ENCODE measurements at regions not wholly inside any gene's neighbourhood (a gene's known extent, or its start where the extent isn't known, plus 50 kb on each side); places are given as distances from the start of the nearest gene placed in this dataset.

- Histone ChIP-seq H3K27me3 (no peaks in the 10 kb centered on the region), H3K4me1 (no peaks in the 10 kb centered on the region), H3K27ac (no peak overlapping the region), H3K36me3 (no peaks in the 10 kb centered on the region), H3K9me3 (peaks cover 0 to 17% (median 5%) of the 10 kb centered on the region in 11 donors), H3K4me3 (no peak overlapping the region)
- no peak for DNase-seq
- TF ChIP-seq, protein P1, sequence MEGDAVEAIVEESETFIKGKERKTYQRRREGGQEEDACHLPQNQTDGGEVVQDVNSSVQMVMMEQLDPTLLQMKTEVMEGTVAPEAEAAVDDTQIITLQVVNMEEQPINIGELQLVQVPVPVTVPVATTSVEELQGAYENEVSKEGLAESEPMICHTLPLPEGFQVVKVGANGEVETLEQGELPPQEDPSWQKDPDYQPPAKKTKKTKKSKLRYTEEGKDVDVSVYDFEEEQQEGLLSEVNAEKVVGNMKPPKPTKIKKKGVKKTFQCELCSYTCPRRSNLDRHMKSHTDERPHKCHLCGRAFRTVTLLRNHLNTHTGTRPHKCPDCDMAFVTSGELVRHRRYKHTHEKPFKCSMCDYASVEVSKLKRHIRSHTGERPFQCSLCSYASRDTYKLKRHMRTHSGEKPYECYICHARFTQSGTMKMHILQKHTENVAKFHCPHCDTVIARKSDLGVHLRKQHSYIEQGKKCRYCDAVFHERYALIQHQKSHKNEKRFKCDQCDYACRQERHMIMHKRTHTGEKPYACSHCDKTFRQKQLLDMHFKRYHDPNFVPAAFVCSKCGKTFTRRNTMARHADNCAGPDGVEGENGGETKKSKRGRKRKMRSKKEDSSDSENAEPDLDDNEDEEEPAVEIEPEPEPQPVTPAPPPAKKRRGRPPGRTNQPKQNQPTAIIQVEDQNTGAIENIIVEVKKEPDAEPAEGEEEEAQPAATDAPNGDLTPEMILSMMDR (IDR thresholded peaks at IDR 0.05) = no peak
- no peak for ATAC-seq
- intact Hi-C loops (cut with DNase I) = no loop called here
Measured at GRCh38 chr9:16959391-16959790, 88.9 kb upstream of the BNC2 start.

DNA sequence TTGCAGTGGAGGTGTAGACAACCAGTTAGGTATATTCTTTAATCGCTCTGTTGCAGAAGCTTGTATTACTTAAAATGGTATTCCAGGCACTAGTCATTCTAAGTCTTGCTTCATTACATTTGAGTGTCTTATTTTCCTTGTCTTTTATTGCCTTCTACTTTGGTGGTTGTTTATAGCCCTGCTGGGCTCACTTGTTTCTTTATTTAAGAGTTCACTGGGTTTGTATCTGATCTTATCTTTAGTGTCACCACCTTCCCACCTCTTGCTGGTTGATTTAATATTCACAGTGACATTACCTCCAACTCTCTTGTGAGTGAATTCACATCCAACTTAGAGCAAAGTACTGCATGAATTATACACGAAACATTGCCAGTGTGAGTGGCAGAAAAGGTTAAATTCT is 83.6 kb upstream of the BNC2 start:
- no peak overlapping the region for H3K4me3 ChIP-seq
- H3K4me1 ChIP-seq = no peaks in the 10 kb centered on the region
- 84 to 88% methylated on average over 2 of the region's 2 CpGs for WGBS, 2 donors
- H3K9me3 ChIP-seq = no peaks in the 10 kb centered on the region
- H3K36me3 ChIP-seq = no peaks in the 10 kb centered on the region
- H3K27ac ChIP-seq = no peak overlapping the region
- no peaks in the 10 kb centered on the region for H3K27me3 ChIP-seq
- DNase-seq (no peak), ATAC-seq (no peak)
- TF ChIP-seq, protein P1 (IDR thresholded peaks at IDR 0.05) = no peak
- intact Hi-C loops (cut with DNase I) = no loop called here

- ATAC-seq (no peak), DNase-seq (no peak)
- no peak overlapping the region for H3K4me3 ChIP-seq
- no peaks in the 10 kb centered on the region for H3K27me3 ChIP-seq
- intact Hi-C loops (cut with DNase I) = no loop called here
- TF ChIP-seq, protein P1 (IDR thresholded peaks at IDR 0.05) = no peak
- H3K36me3 ChIP-seq = no peaks in the 10 kb centered on the region
- H3K9me3 ChIP-seq = no peaks in the 10 kb centered on the region
- 84 to 85% methylated on average over 2 of the region's 2 CpGs for WGBS, 2 donors
- no peaks in the 10 kb centered on the region for H3K4me1 ChIP-seq
- H3K27ac ChIP-seq = no peak overlapping the region
Measured at GRCh38 chr9:16951502-16951901, 81.0 kb upstream of the BNC2 start.

- DNase-seq = no peak
- no peaks in the 10 kb centered on the region for H3K27me3 ChIP-seq
- TF ChIP-seq, protein P1 (IDR thresholded peaks at IDR 0.05) = no peak
- no peak overlapping the region for H3K27ac ChIP-seq
- ATAC-seq = no peak
- no peak overlapping the region for H3K4me3 ChIP-seq
- no peaks in the 10 kb centered on the region for H3K4me1 ChIP-seq
- no peaks in the 10 kb centered on the region for H3K9me3 ChIP-seq
- 54 to 56% methylated on average over 4 of the region's 4 CpGs for WGBS, 2 donors
- intact Hi-C loops (cut with DNase I) = no loop called here
- H3K36me3 ChIP-seq = no peaks in the 10 kb centered on the region
Measured at GRCh38 chr9:16950051-16950450, 79.6 kb upstream of the BNC2 start.

DNA sequence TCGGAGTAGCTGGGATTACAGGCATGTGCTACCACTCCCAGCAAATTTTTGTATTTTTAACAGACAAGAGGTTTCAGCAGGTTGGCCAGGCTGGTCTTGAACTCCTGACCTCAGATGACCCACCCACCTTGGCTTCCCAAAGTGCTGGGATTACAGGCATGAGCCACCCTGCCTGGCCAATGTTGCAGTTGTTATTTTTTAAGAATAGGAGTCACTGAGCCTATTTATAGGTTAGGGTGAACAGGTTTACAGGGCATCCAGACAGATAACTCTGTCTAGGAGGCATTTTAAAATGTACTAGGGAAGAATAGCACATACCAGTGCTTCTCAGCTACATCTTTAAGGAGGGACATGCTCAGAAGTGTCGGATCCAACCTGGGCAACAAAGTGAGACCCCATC is 60.1 kb upstream of the BNC2 start:
- no peaks in the 10 kb centered on the region for H3K36me3 ChIP-seq
- no peak overlapping the region for H3K27ac ChIP-seq
- WGBS, 2 donors = 87 to 90% methylated on average over 2 of the region's 2 CpGs
- intact Hi-C loops (cut with DNase I) = no loop called here
- no peak overlapping the region for H3K4me3 ChIP-seq
- no peaks in the 10 kb centered on the region for H3K4me1 ChIP-seq
- no peaks in the 10 kb centered on the region for H3K27me3 ChIP-seq
- H3K9me3 ChIP-seq = no peaks in the 10 kb centered on the region
- DNase-seq (no peak), ATAC-seq (no peak)
- TF ChIP-seq, protein P1 (IDR thresholded peaks at IDR 0.05) = no peak

Data from heart right ventricle (tissue), 16 donors.